Left lung (tissue), 4 donors: ENCODE measurements at regions not wholly inside any gene's neighbourhood (a gene's known extent, or its start where the extent isn't known, plus 50 kb on each side); places are given as distances from the start of the nearest gene placed in this dataset.
A peak's percentile ranks its signal among the peaks of the same experiment; 100 is the strongest.

Experiments used
- ATAC-seq: fragments of 200-7000 bp; cut with Tn5 transposase; one replicate; pipeline ENCODE4 v1.9.1; 2020; ENCODE audit warnings: moderate library complexity
- DNase-seq, 4 donors: peaks; one replicate each; pipeline ENCODE4 v3.0.0-alpha.2; 2013 to 2020
- H3K27ac ChIP-seq, 2 donors: fragments of 200-600 bp; sonication (generic) in 1 of 2; one replicate each; pipeline versions ENCODE4 v1.5.0 to v1.8.0; 2020 to 2021
- H3K27me3 ChIP-seq, 2 donors: fragments of 200-600 bp; sonication (generic) in 1 of 2; one replicate each; pipeline versions ENCODE4 v1.5.0 to v1.8.0; 2020 to 2021
- H3K36me3 ChIP-seq, 2 donors: fragments of 200-600 bp; sonication (generic) in 1 of 2; one replicate each; pipeline versions ENCODE4 v1.5.0 to v1.8.0; 2020 to 2021
- H3K4me1 ChIP-seq, 2 donors: fragments of 200-600 bp; one replicate each; pipeline ENCODE4 v1.8.0; 2021
- H3K4me3 ChIP-seq, 2 donors: fragments of 200-600 bp; sonication (generic) in 1 of 2; one replicate each; pipeline versions ENCODE4 v1.5.0 to v1.8.0; 2020 to 2021; ENCODE audit warnings: mild to moderate bottlenecking in 1 of 2
- H3K9me3 ChIP-seq, 2 donors: fragments of 200-600 bp; sonication (generic) in 1 of 2; one replicate each; pipeline versions ENCODE4 v1.5.0 to v1.8.0; 2020 to 2021
- intact Hi-C, 2 donors: fragments of 100-400 bp; cut with DNase I; formaldehyde crosslinking; loops; one replicate each; pipeline versions ENCODE4 v1.11.2 to v1.14.2; 2022
- TF ChIP-seq, protein P1 (sequence below), 2 donors: fragments of 200-600 bp; sonication (generic) in 1 of 2; IDR thresholded peaks; one replicate each; pipeline versions ENCODE4 v1.5.0 to v1.8.0; 2021; ENCODE audit warnings: antibody characterized with exemption in 2 of 2
- donor health status: DM: no; HTN: yes; CAD: no.
- donor health status: DM: no; HTN: no; CAD: no.

DNA sequence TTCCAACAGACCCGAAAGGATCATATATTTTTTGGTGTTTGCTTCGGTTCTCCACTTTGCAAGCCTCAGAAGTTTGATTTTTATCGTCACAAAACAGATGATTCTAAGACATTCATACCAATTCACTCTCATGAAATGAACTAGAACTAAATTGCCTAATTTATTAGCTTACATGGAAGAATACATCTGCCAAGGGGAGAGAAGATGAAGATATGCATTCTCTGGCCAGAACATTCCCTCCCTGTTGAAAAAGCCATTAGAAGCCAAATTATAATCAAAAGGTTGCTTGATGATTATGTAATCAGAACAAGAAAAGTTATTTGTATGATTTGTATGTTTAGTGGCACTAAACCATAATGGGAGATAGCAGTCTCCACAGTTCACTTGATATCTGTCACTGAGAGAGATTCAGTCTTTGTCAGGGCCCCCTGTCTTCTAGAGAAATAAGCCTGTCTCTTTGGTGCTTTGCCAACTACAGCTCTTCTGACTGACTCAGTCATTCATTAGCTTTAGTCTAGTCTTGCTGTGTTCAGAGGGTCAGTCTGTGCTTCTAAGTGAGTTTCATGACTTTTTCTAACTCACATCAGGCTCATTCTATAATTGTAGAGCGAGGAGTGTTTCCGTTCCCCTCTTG lies 95.3 kb upstream of the GNAI1 start:
- no peaks in the 10 kb centered on the region for H3K4me1 ChIP-seq
- TF ChIP-seq, protein P1, sequence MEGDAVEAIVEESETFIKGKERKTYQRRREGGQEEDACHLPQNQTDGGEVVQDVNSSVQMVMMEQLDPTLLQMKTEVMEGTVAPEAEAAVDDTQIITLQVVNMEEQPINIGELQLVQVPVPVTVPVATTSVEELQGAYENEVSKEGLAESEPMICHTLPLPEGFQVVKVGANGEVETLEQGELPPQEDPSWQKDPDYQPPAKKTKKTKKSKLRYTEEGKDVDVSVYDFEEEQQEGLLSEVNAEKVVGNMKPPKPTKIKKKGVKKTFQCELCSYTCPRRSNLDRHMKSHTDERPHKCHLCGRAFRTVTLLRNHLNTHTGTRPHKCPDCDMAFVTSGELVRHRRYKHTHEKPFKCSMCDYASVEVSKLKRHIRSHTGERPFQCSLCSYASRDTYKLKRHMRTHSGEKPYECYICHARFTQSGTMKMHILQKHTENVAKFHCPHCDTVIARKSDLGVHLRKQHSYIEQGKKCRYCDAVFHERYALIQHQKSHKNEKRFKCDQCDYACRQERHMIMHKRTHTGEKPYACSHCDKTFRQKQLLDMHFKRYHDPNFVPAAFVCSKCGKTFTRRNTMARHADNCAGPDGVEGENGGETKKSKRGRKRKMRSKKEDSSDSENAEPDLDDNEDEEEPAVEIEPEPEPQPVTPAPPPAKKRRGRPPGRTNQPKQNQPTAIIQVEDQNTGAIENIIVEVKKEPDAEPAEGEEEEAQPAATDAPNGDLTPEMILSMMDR (IDR thresholded peaks at IDR 0.05), result no peak
- no peak for ATAC-seq
- DNase-seq, result no peak
- intact Hi-C loops, result no loop called here
- H3K9me3 ChIP-seq, result peaks cover 0 to 3% of the 10 kb centered on the region in 2 donors
- H3K27ac ChIP-seq, result no peak overlapping the region
- no peaks in the 10 kb centered on the region for H3K27me3 ChIP-seq
- no peak overlapping the region for H3K4me3 ChIP-seq
- H3K36me3 ChIP-seq, result no peaks in the 10 kb centered on the region

DNA sequence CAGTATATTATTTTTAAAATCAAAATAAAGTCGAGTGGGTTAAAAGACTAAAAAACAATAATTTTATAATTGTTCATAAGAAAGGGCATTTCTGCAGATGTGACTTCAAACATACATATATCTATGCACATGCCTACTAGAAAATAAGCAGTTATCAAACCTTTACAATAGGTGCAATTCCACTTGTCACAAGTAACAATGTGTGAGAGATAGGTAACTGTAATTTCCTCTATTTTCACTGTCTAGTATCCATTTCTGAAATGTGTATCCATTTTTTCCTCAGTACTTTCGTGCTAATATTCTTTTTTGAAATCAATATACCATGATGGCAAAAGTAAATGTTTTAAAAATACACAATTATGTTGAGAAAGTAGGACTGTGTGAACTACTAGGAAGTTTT lies 96.9 kb upstream of the GNAI1 start:
- no peaks in the 10 kb centered on the region for H3K36me3 ChIP-seq
- no peaks in the 10 kb centered on the region for H3K9me3 ChIP-seq
- TF ChIP-seq, protein P1 (IDR thresholded peaks at IDR 0.05), result no peak
- intact Hi-C loops, result no loop called here
- DNase-seq (no peak), ATAC-seq (no peak)
- no peak overlapping the region for H3K4me3 ChIP-seq
- no peaks in the 10 kb centered on the region for H3K27me3 ChIP-seq
- no peak overlapping the region for H3K27ac ChIP-seq
- no peaks in the 10 kb centered on the region for H3K4me1 ChIP-seq

DNA sequence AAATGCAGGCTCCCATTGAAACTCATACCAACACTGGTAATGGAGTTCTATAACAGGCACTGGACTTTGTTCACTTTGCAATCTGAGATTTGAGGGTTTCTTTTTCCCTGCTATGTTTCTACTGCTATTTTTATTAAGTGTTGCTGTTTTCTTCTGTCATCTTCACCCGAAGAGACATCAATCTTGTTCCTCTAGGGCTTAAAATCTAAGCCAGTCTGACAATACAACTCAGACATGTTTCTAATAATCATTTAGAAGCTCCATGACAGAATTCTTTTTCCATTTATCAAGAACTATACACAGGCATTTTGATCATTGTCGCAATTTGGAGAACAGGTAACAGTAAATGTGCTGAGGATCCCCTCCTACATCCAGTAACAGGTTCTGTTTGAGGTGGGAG lies 98.5 kb upstream of the GNAI1 start:
- intact Hi-C loops, result no loop called here
- no peaks in the 10 kb centered on the region for H3K27me3 ChIP-seq
- H3K36me3 ChIP-seq, result no peaks in the 10 kb centered on the region
- ATAC-seq (no peak), DNase-seq (no peak)
- no peak overlapping the region for H3K27ac ChIP-seq
- H3K4me1 ChIP-seq, result no peaks in the 10 kb centered on the region
- no peaks in the 10 kb centered on the region for H3K9me3 ChIP-seq
- TF ChIP-seq, protein P1 (IDR thresholded peaks at IDR 0.05), result no peak
- H3K4me3 ChIP-seq, result no peak overlapping the region

DNA sequence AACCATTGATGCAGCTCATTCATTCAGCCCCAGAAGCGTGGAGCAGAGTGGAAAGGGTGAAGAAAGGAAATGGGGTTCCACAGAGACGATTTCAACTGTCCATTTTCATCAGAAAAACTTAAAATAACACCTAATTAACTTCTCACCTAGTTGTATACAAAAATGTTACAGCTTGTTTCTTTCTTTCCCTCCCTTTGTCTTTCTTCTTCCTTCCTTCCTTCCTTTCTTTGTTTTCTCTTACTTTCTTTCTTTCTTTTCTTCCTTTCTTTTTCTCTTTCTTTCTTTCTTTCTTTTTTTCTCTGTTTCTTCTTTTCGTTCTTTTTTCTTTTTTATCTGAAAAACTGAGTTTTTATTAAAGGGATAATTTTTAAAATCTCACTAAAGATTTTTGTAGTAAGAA lies 105.9 kb upstream of the GNAI1 start:
- ATAC-seq, result no peak
- Histone ChIP-seq H3K27ac (no peak overlapping the region), H3K4me3 (no peak overlapping the region), H3K36me3 (no peaks in the 10 kb centered on the region), H3K9me3 (peaks cover 0 to 5% of the 10 kb centered on the region in 2 donors), H3K4me1 (no peaks in the 10 kb centered on the region), H3K27me3 (no peaks in the 10 kb centered on the region)
- TF ChIP-seq, protein P1 (IDR thresholded peaks at IDR 0.05), result no peak
- intact Hi-C loops, result no loop called here
- no peak for DNase-seq

DNA sequence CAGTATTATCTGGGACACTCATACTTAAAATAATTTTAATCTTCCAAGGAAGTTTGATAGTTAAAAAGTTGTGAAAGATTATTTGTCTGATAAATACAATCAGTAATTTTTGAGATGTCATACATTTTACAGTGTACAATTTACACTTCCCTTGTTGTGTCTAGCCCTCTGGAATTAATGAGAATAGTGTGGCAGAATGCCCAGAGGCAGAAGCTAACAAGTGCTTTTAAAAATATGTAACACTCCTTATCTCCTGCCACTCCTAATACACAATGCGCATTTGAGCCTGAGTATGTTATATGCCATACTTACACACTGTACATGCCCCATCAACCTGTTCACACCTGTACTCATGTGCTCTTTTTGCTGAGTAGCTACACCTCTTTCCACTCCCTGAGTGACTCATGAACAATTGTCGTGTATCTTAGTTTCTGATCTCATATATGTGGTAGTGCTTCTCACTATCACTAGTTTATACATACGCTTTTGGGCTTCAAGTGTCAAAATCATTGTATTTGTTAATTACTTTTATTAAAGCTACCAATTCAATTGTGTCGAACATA lies 106.9 kb upstream of the GNAI1 start:
- Histone ChIP-seq H3K27ac (no peak overlapping the region), H3K4me3 (no peak overlapping the region), H3K27me3 (no peaks in the 10 kb centered on the region), H3K36me3 (no peaks in the 10 kb centered on the region), H3K4me1 (no peaks in the 10 kb centered on the region), H3K9me3 (peaks cover 0 to 5% of the 10 kb centered on the region in 2 donors)
- ATAC-seq, result peak; percentile 68
- intact Hi-C loops, result no loop called here
- TF ChIP-seq, protein P1 (IDR thresholded peaks at IDR 0.05), result no peak
- no peak for DNase-seq
